AML-193 (cell line): ENCODE measurements at regions not wholly inside any gene's neighbourhood (a gene's known extent, or its start where the extent isn't known, plus 50 kb on each side); places are given as distances from the start of the nearest gene placed in this dataset.
A peak's percentile ranks its signal among the peaks of the same experiment; 100 is the strongest.
"Not testable (repeated sequence)": the region's sequence is repeated elsewhere in the genome, so short reads cannot be mapped to it uniquely, and the experiment has no call there.

Experiments used
- DNase-seq, 2 experiments: peaks; one replicate each; lab custom pipeline; 2025; lab: John Stamatoyannopoulos, UW

DNA sequence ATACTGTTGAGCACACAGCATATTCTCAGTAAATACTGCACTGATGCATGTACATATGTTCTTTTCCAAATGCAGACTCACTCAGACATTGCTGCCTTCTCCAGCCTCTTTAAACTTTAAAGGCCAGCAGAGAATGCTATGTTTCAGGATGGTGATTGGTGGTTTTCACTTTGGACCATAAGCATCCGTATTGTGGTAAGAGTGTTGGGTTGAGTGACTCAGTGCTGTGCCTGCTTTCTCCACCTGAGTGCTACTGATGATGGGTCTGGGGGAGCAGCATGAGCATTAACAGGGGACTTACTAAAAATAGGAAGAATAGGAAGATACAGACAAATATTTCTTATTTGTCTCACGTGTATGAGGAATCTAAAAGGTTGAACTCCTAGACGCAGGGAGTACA lies 56.3 kb upstream of the ZNF92 start:
- DNase-seq = no peak

DNA sequence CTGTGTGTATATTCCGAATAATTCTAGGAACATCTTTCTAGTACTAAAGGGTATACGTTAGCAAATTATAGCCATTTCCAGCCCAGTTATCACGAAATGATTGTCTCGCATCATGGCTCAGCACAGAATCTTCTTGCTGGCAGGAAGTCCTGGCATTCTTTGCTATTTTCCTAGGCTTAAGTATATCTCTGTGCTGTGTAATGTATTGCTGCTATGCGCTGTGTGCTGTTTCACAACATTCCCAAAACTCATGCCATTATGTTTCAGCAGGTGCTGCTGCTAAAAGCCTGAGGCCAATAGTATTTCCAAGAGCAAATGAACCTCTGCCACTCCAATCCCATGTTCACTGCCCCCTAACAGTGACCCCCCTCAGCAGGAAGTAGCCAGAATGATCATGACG lies 62.9 kb upstream of the ZNF92 start:
- no peak for DNase-seq

- no peak for DNase-seq
Observed at GRCh38 chr7:65308300-65308678, 65.4 kb upstream of the ZNF92 start.

DNA sequence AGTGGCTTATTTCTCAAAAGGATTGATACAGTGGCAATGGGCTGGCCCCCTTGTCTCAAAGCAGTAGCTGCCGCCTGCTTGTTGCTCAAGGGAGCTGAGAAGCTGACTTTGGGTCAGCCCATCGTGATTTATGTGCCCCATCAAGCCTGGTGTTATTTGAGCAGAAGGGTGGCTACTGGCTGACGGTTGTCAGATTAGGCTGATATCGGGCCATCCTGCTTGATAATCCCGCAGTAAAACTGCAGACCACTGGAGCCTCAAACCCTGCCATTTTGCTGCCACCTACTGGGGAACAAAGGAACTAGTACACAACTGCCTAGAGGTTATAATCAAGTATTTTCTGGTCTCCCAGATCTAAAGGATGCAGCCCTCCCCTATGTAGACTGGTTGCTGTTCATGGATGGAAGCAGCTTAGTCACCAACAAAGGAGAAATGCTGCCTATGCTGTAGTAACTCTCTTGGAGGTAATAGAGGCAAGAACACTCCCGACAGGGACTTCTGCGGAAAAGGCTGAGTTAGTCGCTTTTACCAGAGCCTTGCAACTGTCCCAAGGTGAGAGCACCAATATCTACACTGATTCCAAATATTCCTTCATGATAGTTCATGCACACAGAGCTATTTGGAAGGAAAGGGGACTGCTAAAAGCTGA lies 65.9 kb upstream of the ZNF92 start:
- peak; percentile 16 to 20 for DNase-seq

GRCh38 chr7:65304175-65304574 lies 69.5 kb upstream of the ZNF92 start:
- no peak for DNase-seq

DNA sequence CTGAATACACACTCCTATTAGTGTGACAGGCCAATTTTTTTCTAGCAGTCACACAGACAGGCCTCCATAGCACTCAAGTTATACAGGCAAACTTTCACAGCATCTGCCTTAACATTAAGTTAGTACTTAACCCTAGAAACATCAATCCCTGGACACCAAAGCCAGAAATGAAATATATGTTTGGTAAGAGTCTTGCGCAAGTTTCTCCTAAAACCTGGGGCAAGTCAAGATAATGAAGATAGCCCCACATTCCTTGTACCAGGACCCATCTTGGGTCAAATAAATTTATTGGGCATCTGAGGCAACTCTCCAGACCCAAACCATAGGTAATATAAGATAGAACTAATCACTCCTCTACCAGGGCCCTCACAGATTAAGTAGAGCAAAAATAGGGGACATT lies 70.8 kb upstream of the ZNF92 start:
- DNase-seq = no peak

DNA sequence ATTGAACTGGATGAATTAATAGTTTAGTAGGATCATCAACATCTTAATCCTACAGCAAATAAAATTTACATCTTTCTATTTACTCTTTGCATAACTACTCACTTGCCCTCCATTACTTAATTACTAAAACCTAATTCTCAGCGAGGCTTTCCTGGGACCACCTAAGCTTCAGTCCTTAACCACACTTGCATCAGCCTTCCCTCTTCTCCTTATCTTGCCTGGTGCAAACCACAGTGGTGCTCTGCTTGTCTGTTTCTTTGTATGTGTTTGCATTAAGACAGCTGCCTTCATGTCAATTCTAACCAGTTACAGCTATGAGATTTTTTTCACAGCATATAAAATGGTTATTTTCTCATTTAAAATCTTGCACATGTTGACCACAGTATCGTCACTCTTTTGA lies 72.6 kb upstream of the ZNF92 start:
- no peak for DNase-seq

- no peak for DNase-seq
Observed at GRCh38 chr7:65295409-65295808, 78.2 kb upstream of the ZNF92 start.

GRCh38 chr7:65290340-65290739 lies 83.3 kb upstream of the ZNF92 start:
- DNase-seq = not testable (repeated sequence)

DNA sequence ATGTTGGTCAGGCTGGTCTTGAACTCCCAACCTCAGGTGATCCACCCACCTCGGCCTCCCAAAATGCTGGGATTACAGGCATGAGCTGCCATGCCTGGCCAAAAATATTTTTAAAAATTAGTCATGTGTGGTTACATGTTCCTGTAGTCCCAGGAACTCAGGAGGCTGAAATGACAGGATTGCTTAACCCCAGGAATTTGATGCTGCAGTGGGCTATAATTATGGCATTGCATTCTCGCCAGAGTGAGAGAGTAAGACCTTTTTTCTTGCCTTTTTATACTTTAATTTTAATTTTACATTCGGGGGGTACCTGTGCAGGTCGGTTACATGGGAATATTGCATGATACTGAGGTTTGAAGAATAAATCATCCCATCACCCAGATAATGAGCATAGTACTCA lies 86.6 kb upstream of the ZNF92 start:
- DNase-seq = no peak

GRCh38 chr7:65285906-65286864 lies 87.5 kb upstream of the ZNF92 start:
- DNase-seq = no peak

- DNase-seq = not testable (repeated sequence)
Observed at GRCh38 chr7:65285241-65285640, 88.4 kb upstream of the ZNF92 start.

DNA sequence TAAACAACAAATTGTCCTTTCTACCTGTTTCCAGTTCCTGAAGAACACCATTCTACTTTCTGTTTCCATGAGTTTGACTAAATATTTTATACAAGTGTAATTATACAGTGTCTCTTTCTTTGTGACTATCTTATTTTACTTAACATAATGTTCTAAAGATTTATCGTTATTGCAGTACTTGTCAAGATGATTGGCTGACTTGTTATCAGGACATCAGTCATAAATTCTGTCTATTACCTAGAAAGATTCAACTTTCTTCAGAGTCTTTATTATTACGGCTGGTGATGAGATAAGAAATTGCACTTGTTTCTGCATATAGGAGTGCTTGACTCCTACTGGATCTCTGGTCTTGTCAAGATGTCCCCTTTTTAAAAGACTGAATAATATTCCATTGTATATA lies 93.9 kb upstream of the ZNF92 start:
- no peak for DNase-seq

DNA sequence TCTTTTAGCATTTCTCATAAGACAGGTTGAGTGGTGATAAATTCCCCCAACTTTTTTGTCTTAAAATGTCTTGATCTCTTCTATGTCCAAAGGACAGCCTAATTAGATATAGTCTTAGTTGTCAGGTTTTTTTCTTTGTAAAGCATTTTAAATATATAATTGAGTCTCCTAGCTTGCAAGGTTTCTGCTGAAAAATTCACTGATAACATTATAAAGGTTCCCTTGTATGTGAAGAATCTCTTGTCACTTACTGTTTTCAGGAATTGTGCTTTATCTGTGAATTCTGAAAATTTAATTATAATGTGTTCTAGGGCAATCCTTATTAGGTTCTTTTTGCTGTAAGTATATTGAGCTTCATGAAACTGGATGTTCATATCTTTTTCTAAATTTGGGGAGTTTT lies 96.8 kb upstream of the ZNF92 start:
- DNase-seq = no peak

GRCh38 chr7:65271502-65271901 lies 102.2 kb upstream of the ZNF92 start:
- not testable (repeated sequence) for DNase-seq

DNA sequence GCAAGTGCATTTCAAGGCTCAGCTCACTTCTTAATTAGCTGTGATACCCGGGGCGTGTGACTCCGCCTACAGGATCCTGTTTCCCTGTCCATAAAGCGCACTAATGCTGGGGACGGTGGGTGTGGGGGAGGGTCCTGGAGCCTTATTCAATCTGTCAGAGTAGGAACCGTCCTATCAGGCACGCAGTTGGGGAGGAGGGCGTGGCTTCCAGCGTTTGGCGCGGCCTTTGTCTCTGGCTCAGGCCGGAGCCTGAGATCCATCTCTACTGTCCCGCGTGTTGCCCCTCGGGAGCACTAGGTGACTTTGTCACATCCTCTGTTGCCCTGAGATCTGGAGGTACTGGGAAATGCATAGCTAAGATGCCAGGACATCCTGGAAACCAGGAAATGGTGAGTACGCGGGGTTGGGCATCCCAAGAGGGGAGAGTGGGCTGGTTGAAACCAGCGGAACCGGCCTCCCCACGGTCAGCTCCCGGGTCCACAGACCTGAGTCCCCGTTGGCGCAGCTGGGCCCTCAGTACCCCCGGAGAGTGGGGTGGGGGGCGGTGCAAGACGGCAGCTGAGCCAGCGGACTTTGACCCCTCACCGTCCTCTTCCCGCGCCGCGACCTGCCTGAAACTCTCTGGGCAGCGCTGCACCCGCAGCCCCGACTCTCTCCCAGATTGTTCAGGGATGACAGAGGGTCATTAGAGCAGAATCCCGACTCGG lies 104.4 kb upstream of the ZNF92 start:
- DNase-seq = no peak

- no peak for DNase-seq
Observed at GRCh38 chr7:65268782-65269149, 104.9 kb upstream of the ZNF92 start.

DNA sequence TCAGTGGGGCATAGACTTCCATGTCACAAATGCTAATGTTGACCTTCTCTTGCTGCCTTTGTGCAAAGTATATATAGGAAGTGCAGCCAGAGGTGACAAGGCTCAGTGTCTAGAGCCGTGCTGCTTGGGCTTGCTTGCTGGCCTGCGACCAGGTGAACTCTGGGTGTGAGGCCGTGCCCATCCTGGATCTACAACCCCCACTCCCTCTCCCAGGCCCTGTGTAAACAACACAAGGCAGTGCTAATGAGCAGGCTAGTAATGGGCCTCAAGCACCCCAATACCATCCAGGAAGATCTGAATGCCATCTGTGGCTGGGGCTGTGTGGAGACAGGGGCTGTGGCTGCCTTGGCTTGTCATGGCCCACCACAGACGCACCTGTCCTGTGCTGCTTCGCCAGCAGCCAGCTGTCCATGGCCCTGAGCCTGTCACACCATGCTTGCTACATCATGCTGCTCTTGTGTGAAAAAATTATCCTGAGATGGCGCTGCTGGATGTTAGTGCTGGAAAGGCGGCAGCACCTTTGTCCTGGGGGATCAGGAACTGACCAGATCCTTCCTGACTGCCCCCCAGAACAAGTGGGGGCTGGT lies 107.6 kb upstream of the ZNF92 start:
- no peak for DNase-seq

GRCh38 chr7:65264258-65264657 lies 109.4 kb upstream of the ZNF92 start:
- DNase-seq = no peak

- not testable (repeated sequence) for DNase-seq
Observed at GRCh38 chr7:65260673-65261072, 113.0 kb upstream of the ZNF92 start.

- not testable (repeated sequence) for DNase-seq
Observed at GRCh38 chr7:65259864-65260525, 113.7 kb upstream of the ZNF92 start.

GRCh38 chr7:65254061-65254460 lies 119.6 kb upstream of the ZNF92 start:
- no peak for DNase-seq
